ENCODE measurements at regions not wholly inside any gene's neighbourhood (a gene's known extent, or its start where the extent isn't known, plus 50 kb on each side); places are given as distances from the start of the nearest gene placed in this dataset.
"Not testable (repeated sequence)": the region's sequence is repeated elsewhere in the genome, so short reads cannot be mapped to it uniquely, and the experiment has no call there.

DNA sequence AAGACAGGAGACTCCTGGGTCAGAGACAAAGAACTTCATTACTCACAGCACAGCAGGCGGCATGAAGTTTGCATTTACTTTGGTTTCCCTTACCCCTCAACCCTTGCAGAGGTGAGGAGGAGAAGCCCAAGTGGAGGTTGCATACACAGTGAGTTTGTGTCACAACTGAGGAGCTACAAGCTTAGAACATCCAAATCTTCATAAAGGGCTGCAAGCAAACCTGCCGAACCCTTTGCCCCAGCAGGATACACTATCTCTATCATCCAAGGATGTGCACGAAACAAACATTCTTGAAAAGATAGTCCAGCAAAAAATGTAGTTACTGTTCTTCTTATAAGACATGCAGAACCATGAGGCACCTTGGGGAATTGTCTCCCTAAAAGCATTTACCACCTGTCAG is 493.5 kb downstream of the SETD4 start:
- intact Hi-C loops (cut with micrococcal nuclease): no loop called here
- no peak for DNase-seq
- Mint-ChIP-seq H3K27ac (no peak overlapping the region), H3K4me3 (no peak overlapping the region), H3K4me1 (ENCODE audit: low read depth) (no peaks in the 10 kb centered on the region), H3K27me3 (ENCODE audit: low read depth) (no peaks in the 10 kb centered on the region), H3K9me3 (no peaks in the 10 kb centered on the region), H3K36me3 (ENCODE audit: low read depth) (no peaks in the 10 kb centered on the region)
- CTCF ChIA-PET: no interaction called here

DNA sequence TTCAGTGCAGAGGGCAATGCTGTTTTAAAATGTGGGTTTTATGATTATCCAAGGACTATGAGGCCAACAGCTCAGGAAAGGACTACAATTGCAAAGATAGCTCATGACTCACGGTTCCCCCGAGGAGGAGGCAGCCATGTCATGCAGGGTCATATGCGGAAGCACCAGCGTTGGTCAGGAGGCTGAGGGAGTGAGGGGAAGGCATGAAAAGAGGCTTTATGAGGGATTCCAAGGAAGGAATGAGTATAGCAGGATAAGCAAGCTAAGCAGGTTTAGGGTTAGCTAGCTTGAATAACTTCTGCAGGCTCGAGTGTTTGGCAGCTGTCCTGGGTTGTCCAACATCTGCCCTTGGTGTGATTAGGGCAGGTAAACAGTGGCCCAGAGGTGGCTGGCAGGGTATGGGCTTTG is 495.1 kb downstream of the SETD4 start:
- no peak overlapping the region for H3K27ac Mint-ChIP-seq
- intact Hi-C loops (cut with micrococcal nuclease): no loop called here
- H3K4me3 Mint-ChIP-seq: no peak overlapping the region
- H3K27me3 Mint-ChIP-seq (ENCODE audit: low read depth): no peaks in the 10 kb centered on the region
- no peak for DNase-seq
- H3K9me3 Mint-ChIP-seq: no peaks in the 10 kb centered on the region
- no peaks in the 10 kb centered on the region for H3K36me3 Mint-ChIP-seq (ENCODE audit: low read depth)
- no peaks in the 10 kb centered on the region for H3K4me1 Mint-ChIP-seq (ENCODE audit: low read depth)
- CTCF ChIA-PET: no interaction called here

DNA sequence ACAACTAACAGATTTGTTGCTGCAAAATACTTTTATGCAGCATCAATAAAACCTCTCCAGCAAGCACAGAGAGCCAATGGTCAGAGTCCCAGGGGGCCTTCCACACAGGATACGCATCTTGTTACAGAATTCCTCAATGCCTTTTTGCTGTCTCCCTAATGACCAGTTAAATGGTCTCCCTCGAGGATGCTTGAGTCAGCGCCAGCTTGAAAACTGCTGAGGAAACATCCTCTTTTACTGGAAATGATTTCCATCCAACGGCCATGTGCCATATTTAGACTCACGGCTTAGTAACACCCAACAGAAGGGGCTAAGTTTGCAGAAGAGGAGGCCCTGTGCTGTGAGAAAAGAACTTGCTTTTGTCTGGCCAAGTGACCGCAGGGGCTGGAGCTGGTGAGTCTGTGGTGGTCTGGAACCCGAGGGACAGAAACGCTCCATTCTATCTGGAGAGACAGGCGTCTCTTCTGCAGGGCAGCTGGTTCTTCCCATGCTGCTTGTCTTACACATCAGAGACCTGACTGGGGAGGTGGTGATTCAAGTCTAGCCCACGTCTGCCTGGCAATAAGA is 496.4 kb downstream of the SETD4 start:
- CTCF ChIA-PET: no interaction called here
- no peak overlapping the region for H3K4me3 Mint-ChIP-seq
- H3K9me3 Mint-ChIP-seq: no peaks in the 10 kb centered on the region
- no peak for DNase-seq
- H3K27ac Mint-ChIP-seq: no peak overlapping the region
- H3K36me3 Mint-ChIP-seq (ENCODE audit: low read depth): no peaks in the 10 kb centered on the region
- H3K27me3 Mint-ChIP-seq (ENCODE audit: low read depth): no peaks in the 10 kb centered on the region
- intact Hi-C loops (cut with micrococcal nuclease): no loop called here
- H3K4me1 Mint-ChIP-seq (ENCODE audit: low read depth): no peaks in the 10 kb centered on the region

DNA sequence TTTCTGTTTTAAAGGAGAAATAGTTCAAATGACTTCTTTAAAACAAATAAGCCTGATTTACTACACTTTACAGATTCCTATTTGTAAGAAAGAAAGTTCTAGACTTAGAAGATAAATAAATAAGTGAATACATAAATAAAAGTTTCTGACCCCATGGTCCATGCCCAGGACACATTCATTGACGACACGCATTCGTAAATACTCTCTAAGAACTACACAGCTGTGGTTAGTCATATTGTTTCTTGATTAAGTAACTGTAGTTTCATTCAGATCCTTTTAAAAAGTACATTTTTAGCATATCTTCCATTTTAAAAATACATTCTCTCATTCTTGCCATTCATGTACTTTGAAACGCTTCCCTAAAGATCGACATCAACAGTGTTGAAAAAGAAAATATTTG is 497.4 kb downstream of the SETD4 start:
- no peaks in the 10 kb centered on the region for H3K9me3 Mint-ChIP-seq
- intact Hi-C loops (cut with micrococcal nuclease): no loop called here
- H3K4me1 Mint-ChIP-seq (ENCODE audit: low read depth): no peaks in the 10 kb centered on the region
- no peak overlapping the region for H3K27ac Mint-ChIP-seq
- DNase-seq: no peak
- CTCF ChIA-PET: no interaction called here
- H3K27me3 Mint-ChIP-seq (ENCODE audit: low read depth): no peaks in the 10 kb centered on the region
- no peak overlapping the region for H3K4me3 Mint-ChIP-seq
- no peaks in the 10 kb centered on the region for H3K36me3 Mint-ChIP-seq (ENCODE audit: low read depth)

DNA sequence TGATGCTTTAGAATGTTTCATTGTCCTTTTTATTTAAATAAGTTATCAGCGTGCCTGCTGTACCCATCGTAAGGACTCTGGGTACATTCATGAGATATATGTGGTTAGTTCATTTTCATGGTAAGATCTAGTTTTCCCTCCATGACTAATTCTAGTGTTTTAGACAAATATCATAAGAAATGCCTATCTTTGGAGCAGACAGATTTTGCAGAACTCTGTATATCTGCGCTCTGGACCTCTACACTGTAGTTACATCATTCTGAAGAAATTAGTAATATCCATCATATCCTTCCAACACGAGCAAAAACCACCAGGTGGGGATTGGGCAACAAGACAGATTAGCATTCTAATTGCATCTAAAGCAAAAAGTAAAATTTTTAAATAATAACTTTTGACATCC is 499.2 kb downstream of the SETD4 start:
- Mint-ChIP-seq H3K36me3 (ENCODE audit: low read depth) (no peaks in the 10 kb centered on the region), H3K9me3 (no peaks in the 10 kb centered on the region), H3K4me1 (ENCODE audit: low read depth) (no peaks in the 10 kb centered on the region), H3K27ac (no peak overlapping the region), H3K4me3 (no peak overlapping the region), H3K27me3 (ENCODE audit: low read depth) (no peaks in the 10 kb centered on the region)
- intact Hi-C loops (cut with micrococcal nuclease): no loop called here
- DNase-seq: no peak
- CTCF ChIA-PET: no interaction called here

DNA sequence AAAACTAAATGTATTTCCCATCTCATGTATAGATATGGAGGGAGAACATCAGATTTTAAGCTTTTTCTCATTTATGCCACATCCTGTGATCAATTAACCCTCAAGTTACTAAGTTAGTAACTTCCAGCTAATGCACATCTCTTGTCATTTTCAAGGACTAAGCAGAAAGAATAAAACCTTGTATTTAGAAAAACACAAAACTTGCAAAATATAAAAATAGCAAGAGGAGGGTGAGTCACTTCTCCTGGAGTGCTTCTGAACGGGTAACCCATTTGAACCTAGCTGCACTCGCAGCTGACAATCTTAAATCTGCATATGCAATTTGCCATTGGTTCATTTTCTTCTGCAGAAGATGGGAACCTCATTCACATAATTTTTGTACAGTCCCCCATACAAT is 500.5 kb downstream of the SETD4 start:
- CTCF ChIA-PET: interaction anchor here (0.6 kb wide), 1 partner anchor 735 kb away, joined by 3 read pairs; no protein-coding TSS in a partner anchor
- Mint-ChIP-seq H3K4me1 (ENCODE audit: low read depth) (no peaks in the 10 kb centered on the region), H3K27ac (no peak overlapping the region), H3K4me3 (no peak overlapping the region), H3K36me3 (ENCODE audit: low read depth) (no peaks in the 10 kb centered on the region), H3K9me3 (no peaks in the 10 kb centered on the region), H3K27me3 (ENCODE audit: low read depth) (no peaks in the 10 kb centered on the region)
- intact Hi-C loops (cut with micrococcal nuclease): no loop called here
- no peak for DNase-seq

DNA sequence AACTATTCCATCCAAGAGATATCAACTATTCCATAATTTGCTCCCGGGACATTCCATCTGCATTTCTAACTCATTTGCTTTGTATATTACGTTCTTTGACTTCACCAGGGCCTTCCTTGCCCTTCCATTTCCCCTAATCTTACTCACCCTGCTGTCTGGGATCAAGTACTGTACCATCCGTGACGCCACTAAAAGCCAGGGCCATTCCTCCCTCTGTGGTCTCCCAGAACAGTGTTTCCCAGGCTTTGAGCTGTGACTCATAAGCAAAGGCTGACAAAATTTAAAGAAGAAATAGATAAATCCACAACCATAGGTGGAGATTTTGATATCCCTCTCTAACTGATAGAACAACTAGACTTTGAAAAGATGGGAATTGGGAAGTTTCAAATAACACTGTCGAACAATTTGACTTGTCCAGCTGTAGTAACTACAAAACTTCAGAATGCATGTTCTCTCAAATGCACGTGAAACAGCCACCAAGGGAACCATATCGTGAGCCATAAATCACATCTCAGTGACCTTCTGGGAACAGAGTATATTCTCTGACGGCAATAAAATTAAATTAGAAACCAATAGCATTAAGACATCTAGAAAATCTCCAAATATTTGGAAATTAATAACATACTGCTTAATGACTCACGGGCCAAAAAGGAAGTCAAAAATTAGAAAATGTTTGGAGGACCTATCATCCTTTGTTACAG is 501.0 kb downstream of the SETD4 start:
- Mint-ChIP-seq H3K4me3 (no peak overlapping the region), H3K27ac (no peak overlapping the region), H3K4me1 (ENCODE audit: low read depth) (no peaks in the 10 kb centered on the region), H3K9me3 (no peaks in the 10 kb centered on the region), H3K36me3 (ENCODE audit: low read depth) (no peaks in the 10 kb centered on the region), H3K27me3 (ENCODE audit: low read depth) (no peaks in the 10 kb centered on the region)
- CTCF ChIA-PET: no interaction called here
- DNase-seq: no peak
- intact Hi-C loops (cut with micrococcal nuclease): no loop called here

DNA sequence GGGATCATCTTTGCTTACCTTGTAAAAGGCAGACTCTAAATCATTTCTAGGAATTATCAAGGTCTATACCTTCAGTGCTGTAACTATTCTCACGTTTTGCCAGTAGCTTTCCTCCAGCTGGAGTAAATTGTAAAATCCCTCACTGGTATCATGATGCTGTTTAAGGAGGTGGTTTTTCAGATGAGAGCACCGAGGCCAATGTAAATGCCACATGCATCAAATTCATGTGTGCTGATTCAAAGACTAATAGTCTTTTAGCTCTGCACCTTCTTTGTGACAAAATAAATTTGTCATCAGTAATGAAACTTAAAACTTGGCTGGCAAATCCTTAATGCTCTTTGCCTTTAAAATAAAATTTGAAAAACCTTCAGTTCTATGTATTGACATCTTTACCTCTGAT is 503.8 kb downstream of the SETD4 start:
- no peak for DNase-seq
- Mint-ChIP-seq H3K9me3 (no peaks in the 10 kb centered on the region), H3K36me3 (ENCODE audit: low read depth) (no peaks in the 10 kb centered on the region), H3K4me1 (ENCODE audit: low read depth) (no peaks in the 10 kb centered on the region), H3K27me3 (ENCODE audit: low read depth) (no peaks in the 10 kb centered on the region), H3K27ac (no peak overlapping the region), H3K4me3 (no peak overlapping the region)
- CTCF ChIA-PET: no interaction called here
- intact Hi-C loops (cut with micrococcal nuclease): no loop called here

DNA sequence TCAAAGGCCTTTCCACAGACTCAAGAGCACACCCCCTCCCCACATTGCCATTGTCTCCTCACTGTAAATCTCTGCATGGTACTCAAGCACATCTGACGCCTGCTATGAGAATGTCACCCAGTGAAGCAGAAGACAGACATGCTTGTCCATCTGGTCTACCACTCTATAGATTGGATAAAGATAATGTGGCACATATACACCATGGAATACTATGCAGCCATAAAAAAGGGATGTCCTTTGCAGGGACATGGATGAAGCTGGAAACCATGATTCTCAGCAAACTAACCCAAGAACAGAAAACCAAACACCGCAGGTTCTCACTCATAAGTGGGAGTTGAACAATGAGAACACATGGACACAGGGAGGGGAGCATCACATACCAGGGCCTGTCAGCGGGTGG is 503.4 kb upstream of the RUNX1 start:
- CTCF ChIA-PET; DNase-seq; H3K4me1 Mint-ChIP-seq (ENCODE audit: low read depth); H3K9me3 Mint-ChIP-seq; H3K4me3 Mint-ChIP-seq; H3K36me3 Mint-ChIP-seq (ENCODE audit: low read depth); intact Hi-C loops (cut with micrococcal nuclease); H3K27me3 Mint-ChIP-seq (ENCODE audit: low read depth); H3K27ac Mint-ChIP-seq: not testable (repeated sequence)

DNA sequence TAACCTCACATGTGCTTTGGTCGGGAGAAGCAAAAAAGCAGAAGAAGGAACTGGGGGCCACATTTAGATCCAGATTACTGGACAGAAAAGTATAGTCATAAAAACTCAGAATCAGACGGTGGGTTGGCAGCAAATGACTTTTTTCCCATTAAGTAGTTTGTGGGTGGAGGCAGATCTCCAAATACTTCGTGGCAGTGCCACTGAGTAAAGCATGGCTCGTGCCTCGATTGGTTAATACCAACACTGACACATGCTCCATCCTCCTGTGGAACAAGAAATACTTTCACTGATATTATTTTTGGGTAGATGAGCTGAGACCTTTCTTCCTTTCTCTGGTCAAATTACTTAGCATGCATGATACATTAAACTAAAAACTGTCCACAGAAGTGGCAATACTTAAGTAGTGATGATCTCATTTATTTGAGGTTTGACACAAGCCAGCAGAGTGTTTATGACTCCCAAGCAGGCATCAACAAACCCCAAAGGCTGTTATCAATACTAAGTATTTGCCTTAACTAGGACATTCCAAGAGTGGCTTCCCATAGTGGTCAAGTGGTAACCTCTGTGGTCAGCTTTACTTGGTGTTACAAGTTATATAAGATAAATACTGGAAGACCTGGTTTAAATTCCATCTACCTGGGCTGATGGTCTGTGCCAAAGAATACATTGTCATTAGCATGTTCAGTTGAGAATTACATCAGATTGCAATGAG is 500.0 kb upstream of the RUNX1 start:
- no peak for DNase-seq
- Mint-ChIP-seq H3K27ac (no peak overlapping the region), H3K9me3 (peaks cover 6% of the 10 kb centered on the region), H3K27me3 (ENCODE audit: low read depth) (no peaks in the 10 kb centered on the region), H3K36me3 (ENCODE audit: low read depth) (no peaks in the 10 kb centered on the region), H3K4me3 (no peak overlapping the region), H3K4me1 (ENCODE audit: low read depth) (no peaks in the 10 kb centered on the region)
- CTCF ChIA-PET: no interaction called here
- intact Hi-C loops (cut with micrococcal nuclease): no loop called here

DNA sequence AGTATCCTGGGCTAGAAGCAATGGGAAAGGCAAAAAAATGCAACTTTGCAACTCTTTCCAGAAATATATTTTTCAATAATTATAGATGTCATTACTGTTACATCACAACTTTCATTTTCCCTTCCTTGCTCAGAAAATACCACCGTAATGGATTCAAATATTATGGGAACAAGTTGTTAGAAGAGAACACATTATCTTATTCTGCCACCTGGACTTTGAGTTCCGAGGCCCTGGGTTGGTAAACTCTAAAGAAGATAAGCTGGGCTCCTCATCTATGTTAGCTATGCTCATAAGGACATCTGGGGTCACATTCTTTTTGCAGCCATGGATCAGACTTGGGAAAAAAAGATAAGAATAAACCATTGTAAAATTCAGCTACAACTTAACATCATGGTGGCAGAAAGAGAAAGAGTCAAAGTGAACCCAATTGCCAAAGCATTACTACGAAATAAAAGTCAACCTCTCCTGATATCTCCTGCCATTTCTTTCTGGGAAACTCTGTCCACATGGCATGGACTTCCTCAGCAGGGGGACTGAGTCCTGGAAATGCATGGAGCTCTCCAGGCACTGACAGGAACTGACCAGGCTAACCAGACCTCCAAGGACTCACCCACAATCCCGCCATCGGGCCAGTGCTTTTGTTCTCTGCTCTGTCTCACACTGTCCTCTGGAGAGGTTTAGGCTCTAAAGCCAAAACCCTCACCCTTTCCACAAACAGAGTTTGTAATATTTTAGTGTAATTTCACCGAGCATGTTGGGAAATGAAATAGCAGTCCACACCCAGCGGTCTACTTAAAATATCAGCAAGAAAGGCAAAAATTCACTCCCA is 499.1 kb upstream of the RUNX1 start:
- no peaks in the 10 kb centered on the region for H3K27me3 Mint-ChIP-seq (ENCODE audit: low read depth)
- peaks cover 6% of the 10 kb centered on the region for H3K9me3 Mint-ChIP-seq
- no peak for DNase-seq
- CTCF ChIA-PET: no interaction called here
- H3K27ac Mint-ChIP-seq: no peak overlapping the region
- intact Hi-C loops (cut with micrococcal nuclease): no loop called here
- H3K4me1 Mint-ChIP-seq (ENCODE audit: low read depth): no peaks in the 10 kb centered on the region
- no peaks in the 10 kb centered on the region for H3K36me3 Mint-ChIP-seq (ENCODE audit: low read depth)
- no peak overlapping the region for H3K4me3 Mint-ChIP-seq

DNA sequence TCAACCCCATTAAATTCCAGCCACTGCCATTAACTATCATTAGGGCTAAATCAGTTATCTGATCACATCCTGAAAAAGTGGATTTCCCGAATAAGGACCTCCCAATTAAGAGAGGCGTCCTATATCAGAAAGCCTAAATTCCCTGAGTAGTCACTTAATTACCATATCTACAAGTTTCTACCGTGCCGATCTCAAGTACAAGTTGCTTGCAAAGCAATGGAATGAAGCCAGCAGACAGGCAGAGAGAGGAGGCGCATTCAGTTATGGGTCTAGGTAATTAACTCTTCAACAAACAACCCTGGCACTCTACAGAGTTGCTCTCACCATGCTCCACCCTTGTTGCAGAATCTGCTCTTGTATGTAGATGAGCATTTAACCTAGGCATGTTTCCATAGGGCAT is 494.6 kb upstream of the RUNX1 start:
- Mint-ChIP-seq H3K27me3 (ENCODE audit: low read depth) (no peaks in the 10 kb centered on the region), H3K27ac (no peak overlapping the region), H3K4me1 (ENCODE audit: low read depth) (no peaks in the 10 kb centered on the region), H3K9me3 (peaks cover 6% of the 10 kb centered on the region), H3K36me3 (ENCODE audit: low read depth) (no peaks in the 10 kb centered on the region), H3K4me3 (no peak overlapping the region)
- intact Hi-C loops (cut with micrococcal nuclease): no loop called here
- CTCF ChIA-PET: interaction anchor here (0.6 kb wide), 1 partner anchor 47 kb away, joined by 3 read pairs; no protein-coding TSS in a partner anchor
- DNase-seq: no peak
